Activated T-cell treated with anti-CD3 and anti-CD28 coated beads for 1 hour (primary cell): ENCODE measurements at regions not wholly inside any gene's neighbourhood (a gene's known extent, or its start where the extent isn't known, plus 50 kb on each side); places are given as distances from the start of the nearest gene placed in this dataset.

Experiments
- DNase-seq: peaks from one replicate; pipeline ENCODE4 v3.0.0-alpha.2; 2020; ENCODE audit warnings: low read depth

DNA sequence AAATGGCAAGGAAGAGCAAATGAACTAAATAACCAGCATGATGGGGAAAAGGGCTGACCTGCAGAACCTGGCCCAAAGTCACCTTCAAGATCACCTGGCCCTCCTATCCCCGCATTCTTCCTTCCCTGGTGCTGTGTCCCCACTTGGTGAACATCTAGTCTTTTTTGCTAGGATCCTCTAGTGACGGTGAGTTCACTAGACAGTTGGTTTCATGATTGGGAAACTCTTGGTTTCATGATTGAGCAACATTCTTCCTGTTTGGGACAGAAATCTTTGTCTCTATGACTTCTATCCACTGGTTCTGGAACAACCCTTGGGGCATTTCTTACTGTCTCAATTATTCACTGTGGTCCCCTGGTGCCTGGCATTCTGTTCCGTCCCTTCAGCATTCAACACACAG, 50.2 kb upstream of the DAB2IP start:
- no peak for DNase-seq
